ENCODE measurements at regions not wholly inside any gene's neighbourhood (a gene's known extent, or its start where the extent isn't known, plus 50 kb on each side); places are given as distances from the start of the nearest gene placed in this dataset.

DNA sequence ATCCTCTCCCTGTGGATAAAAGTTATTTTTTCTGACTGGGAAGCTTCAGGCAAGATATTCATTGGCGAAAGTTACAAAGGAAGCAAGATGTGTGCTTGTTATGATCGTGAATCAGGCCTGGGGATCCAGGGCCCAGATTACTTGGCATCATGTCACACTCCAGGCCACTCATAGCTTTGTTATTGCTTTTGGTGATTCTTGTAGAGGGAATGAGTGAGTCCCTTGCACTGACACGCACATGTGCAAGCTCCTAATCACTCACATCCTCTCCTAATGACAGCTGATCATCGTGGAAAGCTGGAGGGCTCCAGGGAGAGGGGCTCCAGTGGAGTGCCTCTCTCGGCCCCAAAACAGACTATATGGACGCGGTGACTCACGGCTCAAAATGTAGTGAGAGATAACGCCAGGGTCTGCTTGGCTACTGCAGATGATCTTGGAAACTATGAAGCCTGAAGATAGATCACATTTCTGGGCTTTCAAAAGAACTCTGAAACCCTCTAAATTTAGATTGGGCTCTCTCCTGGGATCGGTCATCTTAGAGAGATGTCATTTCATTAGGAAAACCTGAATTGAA lies 481.1 kb upstream of the USP24 start:
- TF ChIP-seq, protein P1, sequence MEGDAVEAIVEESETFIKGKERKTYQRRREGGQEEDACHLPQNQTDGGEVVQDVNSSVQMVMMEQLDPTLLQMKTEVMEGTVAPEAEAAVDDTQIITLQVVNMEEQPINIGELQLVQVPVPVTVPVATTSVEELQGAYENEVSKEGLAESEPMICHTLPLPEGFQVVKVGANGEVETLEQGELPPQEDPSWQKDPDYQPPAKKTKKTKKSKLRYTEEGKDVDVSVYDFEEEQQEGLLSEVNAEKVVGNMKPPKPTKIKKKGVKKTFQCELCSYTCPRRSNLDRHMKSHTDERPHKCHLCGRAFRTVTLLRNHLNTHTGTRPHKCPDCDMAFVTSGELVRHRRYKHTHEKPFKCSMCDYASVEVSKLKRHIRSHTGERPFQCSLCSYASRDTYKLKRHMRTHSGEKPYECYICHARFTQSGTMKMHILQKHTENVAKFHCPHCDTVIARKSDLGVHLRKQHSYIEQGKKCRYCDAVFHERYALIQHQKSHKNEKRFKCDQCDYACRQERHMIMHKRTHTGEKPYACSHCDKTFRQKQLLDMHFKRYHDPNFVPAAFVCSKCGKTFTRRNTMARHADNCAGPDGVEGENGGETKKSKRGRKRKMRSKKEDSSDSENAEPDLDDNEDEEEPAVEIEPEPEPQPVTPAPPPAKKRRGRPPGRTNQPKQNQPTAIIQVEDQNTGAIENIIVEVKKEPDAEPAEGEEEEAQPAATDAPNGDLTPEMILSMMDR (IDR thresholded peaks at IDR 0.05; ENCODE audit: borderline replicate concordance, extremely low read depth, insufficient read depth) = no peak
- Histone ChIP-seq H3K4me3 (ENCODE audit: low read length in 3 of 3) (no peak overlapping the region), H3K9me3 (ENCODE audit: control insufficient read depth in 2 of 3, insufficient read depth in 1 of 3, low read length in 3 of 3) (no peaks in the 10 kb centered on the region), H3K27me3 (ENCODE audit: control insufficient read depth, insufficient read depth, low read length) (no peaks in the 10 kb centered on the region), H3K36me3 (ENCODE audit: control insufficient read depth in 2 of 3, insufficient read depth in 3 of 3, low read length in 3 of 3) (no peaks in the 10 kb centered on the region), H3K9ac (ENCODE audit: low read length in 3 of 3) (no peak overlapping the region), H3K4me1 (ENCODE audit: control insufficient read depth in 2 of 3, insufficient read depth in 2 of 3, low read depth in 1 of 3, low read length in 3 of 3) (peaks cover 0 to 2% (median 0%) of the 10 kb centered on the region in 3 donors), H3K27ac (ENCODE audit: low read depth in 2 of 2, low read length in 2 of 2) (no peak overlapping the region)
- FAIRE-seq = no peak
- no peak for DNase-seq
- intact Hi-C loops (cut with DNase I) = no loop called here

GRCh38 chr1:55695552-55695951 lies 480.4 kb upstream of the USP24 start:
- H3K4me1 ChIP-seq (ENCODE audit: control insufficient read depth in 2 of 3, insufficient read depth in 2 of 3, low read depth in 1 of 3, low read length in 3 of 3) = peaks cover 0 to 2% (median 0%) of the 10 kb centered on the region in 3 donors
- intact Hi-C loops (cut with DNase I) = no loop called here
- no peaks in the 10 kb centered on the region for H3K9me3 ChIP-seq (ENCODE audit: control insufficient read depth in 2 of 3, insufficient read depth in 1 of 3, low read length in 3 of 3)
- no peak overlapping the region for H3K27ac ChIP-seq (ENCODE audit: low read depth in 2 of 2, low read length in 2 of 2)
- TF ChIP-seq, protein P1 (IDR thresholded peaks at IDR 0.05; ENCODE audit: borderline replicate concordance, extremely low read depth, insufficient read depth) = no peak
- DNase-seq (no peak), FAIRE-seq (no peak)
- no peak overlapping the region for H3K9ac ChIP-seq (ENCODE audit: low read length in 3 of 3)
- no peaks in the 10 kb centered on the region for H3K27me3 ChIP-seq (ENCODE audit: control insufficient read depth, insufficient read depth, low read length)
- no peaks in the 10 kb centered on the region for H3K36me3 ChIP-seq (ENCODE audit: control insufficient read depth in 2 of 3, insufficient read depth in 3 of 3, low read length in 3 of 3)
- no peak overlapping the region for H3K4me3 ChIP-seq (ENCODE audit: low read length in 3 of 3)

- TF ChIP-seq, protein P1 (IDR thresholded peaks at IDR 0.05; ENCODE audit: borderline replicate concordance, extremely low read depth, insufficient read depth) = no peak
- Histone ChIP-seq H3K27me3 (ENCODE audit: control insufficient read depth, insufficient read depth, low read length) (no peaks in the 10 kb centered on the region), H3K4me1 (ENCODE audit: control insufficient read depth in 2 of 3, insufficient read depth in 2 of 3, low read depth in 1 of 3, low read length in 3 of 3) (peaks cover 0 to 2% (median 0%) of the 10 kb centered on the region in 3 donors), H3K4me3 (ENCODE audit: low read length in 3 of 3) (no peak overlapping the region), H3K9me3 (ENCODE audit: control insufficient read depth in 2 of 3, insufficient read depth in 1 of 3, low read length in 3 of 3) (no peaks in the 10 kb centered on the region), H3K9ac (ENCODE audit: low read length in 3 of 3) (no peak overlapping the region), H3K36me3 (ENCODE audit: control insufficient read depth in 2 of 3, insufficient read depth in 3 of 3, low read length in 3 of 3) (no peaks in the 10 kb centered on the region), H3K27ac (ENCODE audit: low read depth in 2 of 2, low read length in 2 of 2) (no peak overlapping the region)
- DNase-seq (no peak), FAIRE-seq (no peak)
- intact Hi-C loops (cut with DNase I) = no loop called here
Observed at GRCh38 chr1:55695151-55695550, 480.0 kb upstream of the USP24 start.

Measured in kidney (tissue), 13 donors.